H1 (cell line): ENCODE measurements at regions not wholly inside any gene's neighbourhood (a gene's known extent, or its start where the extent isn't known, plus 50 kb on each side); places are given as distances from the start of the nearest gene placed in this dataset.

Experiments used
- EGR1 ChIP-seq: IDR thresholded peaks from 2 replicates; pipeline ENCODE4 v1.6.1; 2011; ENCODE audit warnings: low read depth, low read length, borderline replicate concordance
- KDM5A ChIP-seq: fragments of 200-600 bp; IDR thresholded peaks from 2 replicates; pipeline ENCODE4 v1.7.1; 2012; ENCODE audit warnings: mild to moderate bottlenecking, low read length, inconsistent platforms, mixed read lengths
- MAFK ChIP-seq: IDR thresholded peaks from 2 replicates; pipeline ENCODE4 v1.6.1; 2012; ENCODE audit warnings: low read depth, mild to moderate bottlenecking, improper control_type of control experiment, low read length
- RNF2 ChIP-seq: fragments of 200-900, 300-1000 bp; sonication (generic); IDR thresholded peaks from 2 replicates; pipeline ENCODE4 v1.7.1; 2016; ENCODE audit warnings: borderline replicate concordance, low read depth, mild to moderate bottlenecking, antibody characterized with exemption, low read length; ENCODE audit not compliant: poor library complexity, severe bottlenecking; ENCODE audit errors: missing control alignments
- YY1 ChIP-seq: IDR thresholded peaks from 2 replicates; pipeline ENCODE4 v1.6.1; 2011; ENCODE audit warnings: low read depth, mild to moderate bottlenecking, low read length

- TF ChIP-seq KDM5A (no peak), YY1 (no peak), MAFK (no peak), RNF2 (no peak), EGR1 (no peak)
Observed at GRCh38 chr1:88068407-88068960, 615.6 kb upstream of the PKN2 start (continued).
